HEK293 (cell line): ENCODE measurements at regions not wholly inside any gene's neighbourhood (a gene's known extent, or its start where the extent isn't known, plus 50 kb on each side); places are given as distances from the start of the nearest gene placed in this dataset.

Experiments used
- TCF7L2 ChIP-seq: IDR thresholded peaks from 2 replicates; pipeline ENCODE4 v1.6.1; 2011; ENCODE audit warnings: low read depth, mild to moderate bottlenecking, inconsistent platforms, low read length, moderate library complexity, borderline replicate concordance
- ZBTB17 ChIP-seq: fragments of 450-650 bp; formaldehyde crosslinking; IDR thresholded peaks from 2 replicates; pipeline ENCODE4 v1.5.1; 2016; ENCODE audit warnings: missing biosample characterization, missing genetic modification characterization
- ZNF274 ChIP-seq, 2 experiments: fragments of 200-500 bp in 1 of 2; fragments of 450-650 bp in 1 of 2; sonication (Bioruptor generic) in 1 of 2; formaldehyde crosslinking in 1 of 2; IDR thresholded peaks; 2 replicates each; pipeline versions ENCODE4 v1.5.1 to v1.6.1; 2014 to 2016; ENCODE audit warnings: borderline replicate concordance in 1 of 2, inconsistent platforms in 1 of 2, low read length in 1 of 2, missing biosample characterization in 1 of 2, missing genetic modification characterization in 1 of 2
- ZNF785 ChIP-seq: fragments of 450-650 bp; formaldehyde crosslinking; IDR thresholded peaks from 2 replicates; pipeline ENCODE4 v1.5.1; 2016; ENCODE audit warnings: missing biosample characterization, missing genetic modification characterization
- TF ChIP-seq, protein P1 (sequence below): fragments of 450-650 bp; formaldehyde crosslinking; IDR thresholded peaks from 2 replicates; pipeline ENCODE4 v1.5.1; 2016; ENCODE audit warnings: missing biosample characterization, missing genetic modification characterization
- TF ChIP-seq, protein P2 (sequence below): fragments of 450-650 bp; formaldehyde crosslinking; IDR thresholded peaks from 2 replicates; pipeline ENCODE4 v1.5.1; 2016; ENCODE audit warnings: missing biosample characterization, missing genetic modification characterization

DNA sequence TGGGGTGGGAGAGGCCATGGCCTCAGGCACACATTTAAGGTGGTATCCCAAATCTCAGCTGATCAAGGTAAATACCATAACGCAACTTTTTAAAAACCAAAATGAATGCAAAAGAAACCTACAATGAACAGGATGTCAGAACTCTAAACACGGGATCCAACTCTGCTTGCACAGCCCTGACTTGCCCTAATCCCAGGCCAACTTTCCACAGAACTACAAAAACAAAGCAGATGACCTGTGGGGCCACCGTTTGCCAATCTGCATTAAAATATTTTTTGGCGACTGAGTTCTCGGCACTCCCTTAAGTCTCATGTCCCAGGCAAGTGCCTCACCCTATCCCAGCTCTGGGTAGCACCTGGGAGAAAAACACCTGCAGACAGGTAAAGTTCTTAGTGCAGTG lies 110.5 kb downstream of the ZFP64 start:
- TF ChIP-seq, protein P1, sequence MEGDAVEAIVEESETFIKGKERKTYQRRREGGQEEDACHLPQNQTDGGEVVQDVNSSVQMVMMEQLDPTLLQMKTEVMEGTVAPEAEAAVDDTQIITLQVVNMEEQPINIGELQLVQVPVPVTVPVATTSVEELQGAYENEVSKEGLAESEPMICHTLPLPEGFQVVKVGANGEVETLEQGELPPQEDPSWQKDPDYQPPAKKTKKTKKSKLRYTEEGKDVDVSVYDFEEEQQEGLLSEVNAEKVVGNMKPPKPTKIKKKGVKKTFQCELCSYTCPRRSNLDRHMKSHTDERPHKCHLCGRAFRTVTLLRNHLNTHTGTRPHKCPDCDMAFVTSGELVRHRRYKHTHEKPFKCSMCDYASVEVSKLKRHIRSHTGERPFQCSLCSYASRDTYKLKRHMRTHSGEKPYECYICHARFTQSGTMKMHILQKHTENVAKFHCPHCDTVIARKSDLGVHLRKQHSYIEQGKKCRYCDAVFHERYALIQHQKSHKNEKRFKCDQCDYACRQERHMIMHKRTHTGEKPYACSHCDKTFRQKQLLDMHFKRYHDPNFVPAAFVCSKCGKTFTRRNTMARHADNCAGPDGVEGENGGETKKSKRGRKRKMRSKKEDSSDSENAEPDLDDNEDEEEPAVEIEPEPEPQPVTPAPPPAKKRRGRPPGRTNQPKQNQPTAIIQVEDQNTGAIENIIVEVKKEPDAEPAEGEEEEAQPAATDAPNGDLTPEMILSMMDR, result no peak
- no peak for TF ChIP-seq ZNF274 (IDR thresholded peaks at IDR 0.05; ENCODE audit: low read length)
- TF ChIP-seq ZNF274 (tag by site-specific recombination; IDR thresholded peaks at IDR 0.05; ENCODE audit: borderline replicate concordance), result no peak
- TF ChIP-seq TCF7L2, result no peak
- TF ChIP-seq ZBTB17 (tag by site-specific recombination), result no peak
- TF ChIP-seq ZNF785, result no peak
- TF ChIP-seq, protein P2, sequence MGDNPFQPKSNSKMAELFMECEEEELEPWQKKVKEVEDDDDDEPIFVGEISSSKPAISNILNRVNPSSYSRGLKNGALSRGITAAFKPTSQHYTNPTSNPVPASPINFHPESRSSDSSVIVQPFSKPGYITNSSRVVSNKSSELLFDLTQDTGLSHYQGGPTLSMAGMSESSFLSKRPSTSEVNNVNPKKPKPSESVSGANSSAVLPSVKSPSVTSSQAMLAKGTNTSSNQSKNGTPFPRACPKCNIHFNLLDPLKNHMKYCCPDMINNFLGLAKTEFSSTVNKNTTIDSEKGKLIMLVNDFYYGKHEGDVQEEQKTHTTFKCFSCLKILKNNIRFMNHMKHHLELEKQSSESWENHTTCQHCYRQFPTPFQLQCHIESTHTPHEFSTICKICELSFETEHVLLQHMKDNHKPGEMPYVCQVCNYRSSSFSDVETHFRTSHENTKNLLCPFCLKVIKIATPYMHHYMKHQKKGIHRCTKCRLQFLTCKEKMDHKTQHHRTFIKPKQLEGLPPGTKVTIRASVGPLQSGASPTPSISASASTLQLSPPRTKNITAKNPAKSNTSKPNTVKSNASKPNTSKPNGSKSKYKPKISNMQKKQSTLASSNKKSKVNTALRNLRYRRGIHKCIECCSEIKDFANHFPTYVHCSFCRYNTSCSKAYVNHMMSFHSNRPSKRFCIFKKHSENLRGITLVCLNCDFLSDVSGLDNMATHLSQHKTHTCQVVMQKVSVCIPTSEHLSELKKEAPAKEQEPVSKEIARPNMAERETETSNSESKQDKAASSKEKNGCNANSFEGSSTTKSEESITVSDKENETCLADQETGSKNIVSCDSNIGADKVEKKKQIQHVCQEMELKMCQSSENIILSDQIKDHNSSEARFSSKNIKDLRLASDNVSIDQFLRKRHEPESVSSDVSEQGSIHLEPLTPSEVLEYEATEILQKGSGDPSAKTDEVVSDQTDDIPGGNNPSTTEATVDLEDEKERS, result no peak
